ENCODE measurements at regions not wholly inside any gene's neighbourhood (a gene's known extent, or its start where the extent isn't known, plus 50 kb on each side); places are given as distances from the start of the nearest gene placed in this dataset.

- DNase-seq: no peak
These were observed 241.8 kb downstream of the NPHP4 start for GRCh38 chr1:5750186-5751162.

- DNase-seq: no peak
These were observed 243.7 kb downstream of the NPHP4 start for GRCh38 chr1:5748286-5749225.

GRCh38 chr1:5747426-5748285 is 244.6 kb downstream of the NPHP4 start:
- no peak for DNase-seq

GRCh38 chr1:5746611-5747425 is 245.4 kb downstream of the NPHP4 start:
- DNase-seq: no peak

GRCh38 chr1:5745800-5746610 is 246.2 kb downstream of the NPHP4 start:
- peak; percentile 5 for DNase-seq

- DNase-seq: no peak
These were observed 247.1 kb downstream of the NPHP4 start for GRCh38 chr1:5744911-5745799.

- no peak for DNase-seq
These were observed 247.9 kb downstream of the NPHP4 start for GRCh38 chr1:5744341-5744740.

- DNase-seq: no peak
These were observed 248.7 kb downstream of the NPHP4 start for GRCh38 chr1:5743435-5744095.

GRCh38 chr1:5742801-5743200 is 249.4 kb downstream of the NPHP4 start:
- no peak for DNase-seq

- DNase-seq: no peak
These were observed 250.2 kb downstream of the NPHP4 start for GRCh38 chr1:5742032-5742431.

GRCh38 chr1:5740865-5741860 is 251.1 kb downstream of the NPHP4 start:
- no peak for DNase-seq

- DNase-seq: no peak
These were observed 251.8 kb downstream of the NPHP4 start for GRCh38 chr1:5740450-5740849.

- no peak for DNase-seq
These were observed 252.6 kb downstream of the NPHP4 start for GRCh38 chr1:5739561-5740078.

GRCh38 chr1:5738911-5739462 is 253.2 kb downstream of the NPHP4 start:
- DNase-seq: no peak

GRCh38 chr1:5737081-5737480 is 255.1 kb downstream of the NPHP4 start:
- DNase-seq: no peak

GRCh38 chr1:5734996-5735395 is 257.2 kb downstream of the NPHP4 start:
- DNase-seq: no peak

- DNase-seq: no peak
These were observed 257.8 kb downstream of the NPHP4 start for GRCh38 chr1:5734414-5734813.

Measured in skin of body (tissue), 1 donor.